ENCODE measurements at regions not wholly inside any gene's neighbourhood (a gene's known extent, or its start where the extent isn't known, plus 50 kb on each side); places are given as distances from the start of the nearest gene placed in this dataset.

- peaks cover 0 to 26% of the 10 kb centered on the region in 2 experiments; a peak in 4 of 5 replicates for H3K4me1 ChIP-seq (replicated peaks in 1 of 2; ENCODE audit: control insufficient read depth in 2 of 2, insufficient read depth in 2 of 2, low read length in 2 of 2)
- FAIRE-seq, result no peak
- in situ Hi-C loops (cut with MboI), result no loop called here
- TF ChIP-seq PRDM10 (IDR thresholded peaks at IDR 0.05; ENCODE audit: partially characterized antibody) (no peak), THAP7 (CRISPR knock-in tag; IDR thresholded peaks at IDR 0.05) (no peak), ZNF318 (IDR thresholded peaks at IDR 0.05; ENCODE audit: borderline replicate concordance in 1 of 2, low read depth in 1 of 2) (no peak), ETV6 (IDR thresholded peaks at IDR 0.05; ENCODE audit: borderline replicate concordance in 1 of 2, low read depth in 2 of 2, low read length in 1 of 2) (no peak), ETV6 (CRISPR knock-in tag; IDR thresholded peaks at IDR 0.05; ENCODE audit: borderline replicate concordance) (no peak), ZNF217 (CRISPR knock-in tag; IDR thresholded peaks at IDR 0.05) (no peak), EP400 (IDR thresholded peaks at IDR 0.05) (no peak), ZSCAN32 (CRISPR knock-in tag; IDR thresholded peaks at IDR 0.05) (no peak), EHMT2 (IDR thresholded peaks at IDR 0.05) (no peak), ZNF445 (CRISPR knock-in tag; IDR thresholded peaks at IDR 0.05; ENCODE audit: low read depth) (no peak)
Observed at GRCh38 chr2:144154205-144154604, 365.7 kb downstream of the ZEB2 start.

More at GRCh38 chr2:144154205-144154604, 365.7 kb downstream of the ZEB2 start:
- intact Hi-C loops (cut with micrococcal nuclease), result loop anchor here (5.0 to 10.0 kb wide), 4 partner anchors 78 to 469 kb away; partner anchors contain the start of gene ZEB2
- ChIA-PET POLR2A (no interaction called here), CTCF (ENCODE audit: low intra/inter-chr PET ratio) (no interaction called here)
- 100% methylated on average over 2 of the region's 2 CpGs for WGBS (ENCODE audit: insufficient coverage, low coverage, missing lambda C conversion rate)
- no peaks in the 10 kb centered on the region for H3K36me3 ChIP-seq (ENCODE audit: control insufficient read depth, insufficient read depth, low read length)
- no TSS peak for BruUV-seq (replicated peaks)
- no peaks in the 10 kb centered on the region for H3K27me3 ChIP-seq (ENCODE audit: control insufficient read depth in 2 of 2, insufficient read depth in 2 of 2, low read length in 2 of 2)
- DNase-seq (ENCODE audit: extremely low read depth in 1 of 4, low spot score in 3 of 4) (no peak), ATAC-seq (no peak)
- H3K79me2 ChIP-seq (ENCODE audit: control insufficient read depth, insufficient read depth, low read length), result no peaks in the 10 kb centered on the region
- H3K9ac ChIP-seq (ENCODE audit: insufficient read depth in 1 of 2, low read depth in 2 of 2, low read length in 2 of 2), result no peak overlapping the region
- no peaks in the 10 kb centered on the region for H3K9me1 ChIP-seq (ENCODE audit: control insufficient read depth, insufficient read depth, low read length)
- no peaks in the 10 kb centered on the region for H4K20me1 ChIP-seq (replicated peaks; ENCODE audit: control insufficient read depth, insufficient read depth, low read length)
- no peak overlapping the region for H3K4me2 ChIP-seq (ENCODE audit: insufficient read depth, low read length)
- no peak overlapping the region for H3K4me3 ChIP-seq
- no peak overlapping the region; the same call in 1 of the 2 replicates for H2AFZ ChIP-seq (ENCODE audit: low read depth, low read length)
- no peak overlapping the region for H3K27ac ChIP-seq (ENCODE audit: extremely low read depth, low read depth, low read length)
- 0 out of 2 replicates have a peak, but pooled peaks cover 1% of the 10 kb centered on the region for H3K9me3 ChIP-seq (replicated peaks; ENCODE audit: control insufficient read depth, insufficient read depth, low read depth, low read length)
